Esophagus (tissue), 2 donors: ENCODE measurements at regions not wholly inside any gene's neighbourhood (a gene's known extent, or its start where the extent isn't known, plus 50 kb on each side); places are given as distances from the start of the nearest gene placed in this dataset.

Experiments used
- H3K27ac ChIP-seq, 2 donors: one replicate each; pipeline ENCODE4 v1.5.1; 2013; ENCODE audit warnings: low read depth in 2 of 2, mild to moderate bottlenecking in 2 of 2, inconsistent platforms in 1 of 2, low read length in 1 of 2, moderate library complexity in 1 of 2
- H3K27me3 ChIP-seq, 2 donors: one replicate each; pipeline ENCODE4 v1.6.1; 2013; ENCODE audit warnings: low read length in 2 of 2, control low read depth in 1 of 2, mild to moderate bottlenecking in 1 of 2; ENCODE audit not compliant: insufficient read depth in 2 of 2, control insufficient read depth in 1 of 2
- H3K36me3 ChIP-seq, 2 donors: one replicate each; pipeline ENCODE4 v1.6.1; 2013; ENCODE audit warnings: low read length in 1 of 2; ENCODE audit not compliant: control insufficient read depth in 2 of 2, insufficient read depth in 2 of 2
- H3K4me1 ChIP-seq, 2 donors: one replicate each; pipeline ENCODE4 v1.6.1; 2013; ENCODE audit warnings: low read length in 1 of 2; ENCODE audit not compliant: control insufficient read depth in 2 of 2, insufficient read depth in 2 of 2
- H3K4me3 ChIP-seq, 2 donors: one replicate each; pipeline ENCODE4 v1.5.1; 2013; ENCODE audit warnings: low read length in 2 of 2, mild to moderate bottlenecking in 2 of 2, low read depth in 1 of 2, moderate library complexity in 1 of 2
- H3K9me3 ChIP-seq, 2 donors: one replicate each; pipeline ENCODE4 v1.6.1; 2013; ENCODE audit warnings: mild to moderate bottlenecking in 2 of 2, low read depth in 1 of 2, low read length in 1 of 2, moderate library complexity in 1 of 2; ENCODE audit not compliant: control insufficient read depth in 2 of 2, insufficient read depth in 1 of 2
- WGBS, 2 donors: extraction: QIAGEN DNeasy Blood & Tissue Kit; methylation state at CpG; one replicate each; pipeline ENCODE4 v1.1.7; 2013; 5-methylcytosine and 5-hydroxymethylcytosine counted together
- donor health status: healthy with polysubstance abuse.
- donor health status: Bipolar disorder and iron deficiency.

DNA sequence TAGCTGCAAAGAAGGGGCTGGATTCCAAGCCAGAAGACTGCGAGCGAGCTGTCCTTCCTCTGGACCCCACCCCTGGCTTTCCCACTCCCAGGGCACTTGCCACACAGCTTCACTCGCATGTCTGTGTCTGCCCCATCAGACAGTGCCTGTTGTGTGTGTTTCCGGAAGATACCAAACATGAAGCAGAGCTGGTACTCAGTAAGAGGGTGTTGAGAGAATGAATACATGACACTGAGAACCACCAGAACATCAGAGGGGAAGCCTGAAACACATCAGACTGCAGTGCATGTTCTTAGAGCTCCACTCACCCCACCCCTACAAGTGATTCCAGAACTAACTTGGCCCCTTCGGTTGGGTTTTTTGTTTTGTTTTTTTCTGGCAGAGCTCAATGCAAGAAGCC is 181.5 kb downstream of the TTC32 start:
- H3K27me3 ChIP-seq = no peaks in the 10 kb centered on the region
- H3K4me3 ChIP-seq = no peak overlapping the region
- H3K36me3 ChIP-seq = no peaks in the 10 kb centered on the region
- H3K9me3 ChIP-seq = no peaks in the 10 kb centered on the region
- 92 to 95% methylated on average over 5 of the region's 5 CpGs for WGBS, 2 donors
- H3K27ac ChIP-seq = no peak overlapping the region
- H3K4me1 ChIP-seq = peaks cover 0 to 3% of the 10 kb centered on the region in 2 donors

- Histone ChIP-seq H3K4me1 (peaks cover 0 to 3% of the 10 kb centered on the region in 2 donors), H3K36me3 (no peaks in the 10 kb centered on the region), H3K9me3 (no peaks in the 10 kb centered on the region), H3K27me3 (no peaks in the 10 kb centered on the region), H3K27ac (no peak overlapping the region), H3K4me3 (no peak overlapping the region)
- 83 to 86% methylated on average over 5 of the region's 5 CpGs for WGBS, 2 donors
Observed at GRCh38 chr2:19719540-19719939, 182.2 kb downstream of the TTC32 start.

DNA sequence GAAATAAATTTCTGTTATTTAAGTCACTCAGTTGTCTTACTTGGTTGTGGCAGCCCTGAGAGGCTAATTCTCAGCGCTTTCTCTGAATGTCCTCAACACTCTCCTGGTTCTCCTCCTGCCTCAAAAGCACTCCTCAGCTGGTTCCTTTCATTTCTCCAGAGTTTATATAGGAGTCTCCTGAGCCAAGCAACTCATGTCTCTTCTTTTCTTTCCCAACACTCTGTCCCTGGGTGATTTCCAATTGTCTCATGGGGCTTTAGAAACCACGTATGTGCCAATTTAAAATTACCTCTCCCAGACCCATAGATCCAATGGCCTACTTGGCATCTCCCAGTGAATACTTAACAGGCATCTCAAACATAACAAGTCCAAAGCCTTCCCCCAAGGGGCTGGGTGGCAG is 184.3 kb downstream of the TTC32 start:
- H3K4me1 ChIP-seq = no peaks in the 10 kb centered on the region
- H3K36me3 ChIP-seq = no peaks in the 10 kb centered on the region
- 55 to 71% methylated on average over 2 of the region's 2 CpGs for whole genome bisulfite sequencing, 2 donors
- no peak overlapping the region for H3K4me3 ChIP-seq
- no peaks in the 10 kb centered on the region for H3K27me3 ChIP-seq
- H3K9me3 ChIP-seq = no peaks in the 10 kb centered on the region
- no peak overlapping the region for H3K27ac ChIP-seq

GRCh38 chr2:19714926-19715325 is 186.9 kb downstream of the TTC32 start:
- Histone ChIP-seq H3K27me3 (no peaks in the 10 kb centered on the region), H3K4me3 (no peak overlapping the region), H3K36me3 (no peaks in the 10 kb centered on the region), H3K9me3 (no peaks in the 10 kb centered on the region), H3K4me1 (no peaks in the 10 kb centered on the region), H3K27ac (no peak overlapping the region)
- WGBS, 2 donors = 75 to 78% methylated on average over 4 of the region's 4 CpGs

GRCh38 chr2:19712850-19713249 is 188.9 kb downstream of the TTC32 start:
- Histone ChIP-seq H3K27ac (no peak overlapping the region), H3K36me3 (no peaks in the 10 kb centered on the region), H3K4me3 (no peak overlapping the region), H3K9me3 (no peaks in the 10 kb centered on the region), H3K4me1 (no peaks in the 10 kb centered on the region), H3K27me3 (no peaks in the 10 kb centered on the region)
- WGBS, 2 donors = 83 to 92% methylated on average over 4 of the region's 4 CpGs

- Histone ChIP-seq H3K27me3 (no peaks in the 10 kb centered on the region), H3K36me3 (no peaks in the 10 kb centered on the region), H3K9me3 (no peaks in the 10 kb centered on the region), H3K27ac (no peak overlapping the region), H3K4me1 (no peaks in the 10 kb centered on the region), H3K4me3 (no peak overlapping the region)
- 38 to 51% methylated on average over 5 of the region's 5 CpGs for whole genome bisulfite sequencing, 2 donors
Observed at GRCh38 chr2:19711470-19712372, 190.1 kb downstream of the TTC32 start.

GRCh38 chr2:19710230-19710629 is 191.6 kb downstream of the TTC32 start:
- Histone ChIP-seq H3K9me3 (no peaks in the 10 kb centered on the region), H3K4me3 (no peak overlapping the region), H3K4me1 (no peaks in the 10 kb centered on the region), H3K27ac (no peak overlapping the region), H3K36me3 (no peaks in the 10 kb centered on the region), H3K27me3 (no peaks in the 10 kb centered on the region)
- 61 to 71% methylated on average over 2 of the region's 2 CpGs for WGBS, 2 donors

- H3K27me3 ChIP-seq = no peaks in the 10 kb centered on the region
- WGBS, 2 donors = 51 to 65% methylated on average over 2 of the region's 2 CpGs
- H3K36me3 ChIP-seq = no peaks in the 10 kb centered on the region
- no peak overlapping the region for H3K27ac ChIP-seq
- no peak overlapping the region for H3K4me3 ChIP-seq
- no peaks in the 10 kb centered on the region for H3K4me1 ChIP-seq
- no peaks in the 10 kb centered on the region for H3K9me3 ChIP-seq
Observed at GRCh38 chr2:19709553-19709952, 192.2 kb downstream of the TTC32 start.

DNA sequence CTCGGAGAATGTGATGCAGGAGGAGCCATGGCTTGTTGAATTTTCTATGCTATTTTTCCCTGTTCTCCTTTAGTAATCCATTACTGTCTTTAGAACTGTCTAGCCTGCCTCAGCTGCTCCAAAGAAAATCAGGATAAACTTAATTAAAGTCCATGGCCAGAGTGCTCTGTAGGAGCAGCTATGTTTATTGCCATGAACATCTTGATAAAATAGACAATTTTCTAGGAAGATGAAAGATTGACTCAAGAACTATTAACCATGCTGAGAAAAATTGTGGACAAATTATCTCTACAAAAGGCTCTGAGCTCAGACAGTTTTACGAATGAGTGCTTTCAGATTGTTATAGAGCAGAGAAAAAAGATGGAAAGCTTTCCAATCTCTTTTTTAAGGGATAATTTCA is 193.0 kb downstream of the TTC32 start:
- 75 to 87% methylated on average over 2 of the region's 2 CpGs for WGBS, 2 donors
- H3K4me1 ChIP-seq = peaks cover 0 to 1% of the 10 kb centered on the region in 2 donors
- H3K9me3 ChIP-seq = no peaks in the 10 kb centered on the region
- H3K27ac ChIP-seq = no peak overlapping the region
- H3K36me3 ChIP-seq = no peaks in the 10 kb centered on the region
- no peak overlapping the region for H3K4me3 ChIP-seq
- H3K27me3 ChIP-seq = no peaks in the 10 kb centered on the region

- Histone ChIP-seq H3K36me3 (no peaks in the 10 kb centered on the region), H3K4me3 (no peak overlapping the region), H3K9me3 (no peaks in the 10 kb centered on the region), H3K27me3 (no peaks in the 10 kb centered on the region), H3K27ac (no peak overlapping the region), H3K4me1 (peaks cover 0 to 1% of the 10 kb centered on the region in 2 donors)
Observed at GRCh38 chr2:19706332-19706731, 195.5 kb downstream of the TTC32 start.
